Stimulated activated CD8-positive, alpha-beta memory T cell treated with anti-CD3 and anti-CD28 coated beads, Interleukin-12 subunit alpha, Interleukin-12 subunit beta, amount 100 ng/mL, for 1 hour (primary cell): ENCODE measurements at regions not wholly inside any gene's neighbourhood (a gene's known extent, or its start where the extent isn't known, plus 50 kb on each side); places are given as distances from the start of the nearest gene placed in this dataset.

Source experiments
- DNase-seq: peaks from one replicate; pipeline ENCODE4 v3.0.0-alpha.2; 2020; ENCODE audit warnings: low read depth

DNA sequence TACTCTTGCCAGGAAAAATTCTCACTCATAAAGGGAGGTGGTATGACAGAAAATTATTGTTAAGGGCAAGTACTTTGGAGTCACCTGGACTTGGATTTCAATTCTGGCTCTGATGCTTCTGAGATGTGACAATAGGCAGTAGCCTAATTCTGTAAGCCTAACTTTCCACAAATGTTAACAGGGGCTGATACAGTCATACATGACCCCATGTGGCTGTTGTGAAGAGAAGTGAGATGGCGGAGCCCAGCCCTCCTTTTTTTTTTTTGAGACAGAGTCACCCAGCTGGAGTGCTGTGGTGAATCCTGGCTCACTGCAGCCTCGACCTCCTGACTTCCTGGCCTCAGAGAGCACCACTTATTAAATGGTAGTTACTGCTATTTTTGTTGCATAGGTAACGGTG, 54.4 kb upstream of the IRF2 start:
- DNase-seq: no peak

GRCh38 chr4:184528051-184528450, 53.7 kb upstream of the IRF2 start:
- no peak for DNase-seq

GRCh38 chr4:184526228-184526627, 51.9 kb upstream of the IRF2 start:
- DNase-seq: no peak
